ENCODE measurements at regions not wholly inside any gene's neighbourhood (a gene's known extent, or its start where the extent isn't known, plus 50 kb on each side); places are given as distances from the start of the nearest gene placed in this dataset.

DNA sequence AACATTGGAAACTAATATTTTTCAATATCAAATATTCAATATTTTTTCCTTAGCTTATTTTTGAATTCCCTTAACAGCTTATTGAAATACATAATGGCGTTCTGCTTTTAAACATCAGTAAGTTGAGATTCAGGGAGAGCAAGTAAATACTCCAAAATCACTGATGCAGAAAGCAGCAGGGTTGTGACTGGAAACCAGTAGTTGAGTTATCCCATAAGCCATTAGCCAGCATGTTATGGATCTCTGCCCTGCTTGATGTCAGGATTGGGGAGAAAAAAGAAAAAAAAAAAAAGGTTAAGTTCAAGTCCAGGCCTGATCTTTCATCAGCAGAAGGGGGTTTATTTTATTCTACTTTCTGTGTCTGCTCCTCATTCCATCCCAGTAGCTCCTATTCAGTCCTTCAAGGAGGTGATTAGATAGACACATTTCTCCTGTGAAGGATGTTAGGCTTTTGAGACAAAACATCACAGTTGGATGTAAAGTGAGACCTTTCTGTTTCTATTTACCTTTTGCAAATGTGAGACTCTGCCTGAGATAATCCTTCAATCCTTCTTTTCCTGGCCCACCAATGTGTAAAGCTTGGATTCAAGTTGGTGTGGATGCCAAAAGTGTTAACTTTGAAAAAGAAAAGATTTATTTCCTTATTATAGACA is 110.9 kb upstream of the HDAC9 start:
- H3K4me1 Mint-ChIP-seq, result peaks cover 31% of the 10 kb centered on the region
- no peak overlapping the region for H3K27ac Mint-ChIP-seq
- H3K27me3 Mint-ChIP-seq (ENCODE audit: low read depth, poor library complexity), result peaks cover 4% of the 10 kb centered on the region
- no peak for DNase-seq
- H3K4me3 Mint-ChIP-seq, result no peak overlapping the region
- H3K9me3 Mint-ChIP-seq, result no peaks in the 10 kb centered on the region
- TF ChIP-seq, protein P1, sequence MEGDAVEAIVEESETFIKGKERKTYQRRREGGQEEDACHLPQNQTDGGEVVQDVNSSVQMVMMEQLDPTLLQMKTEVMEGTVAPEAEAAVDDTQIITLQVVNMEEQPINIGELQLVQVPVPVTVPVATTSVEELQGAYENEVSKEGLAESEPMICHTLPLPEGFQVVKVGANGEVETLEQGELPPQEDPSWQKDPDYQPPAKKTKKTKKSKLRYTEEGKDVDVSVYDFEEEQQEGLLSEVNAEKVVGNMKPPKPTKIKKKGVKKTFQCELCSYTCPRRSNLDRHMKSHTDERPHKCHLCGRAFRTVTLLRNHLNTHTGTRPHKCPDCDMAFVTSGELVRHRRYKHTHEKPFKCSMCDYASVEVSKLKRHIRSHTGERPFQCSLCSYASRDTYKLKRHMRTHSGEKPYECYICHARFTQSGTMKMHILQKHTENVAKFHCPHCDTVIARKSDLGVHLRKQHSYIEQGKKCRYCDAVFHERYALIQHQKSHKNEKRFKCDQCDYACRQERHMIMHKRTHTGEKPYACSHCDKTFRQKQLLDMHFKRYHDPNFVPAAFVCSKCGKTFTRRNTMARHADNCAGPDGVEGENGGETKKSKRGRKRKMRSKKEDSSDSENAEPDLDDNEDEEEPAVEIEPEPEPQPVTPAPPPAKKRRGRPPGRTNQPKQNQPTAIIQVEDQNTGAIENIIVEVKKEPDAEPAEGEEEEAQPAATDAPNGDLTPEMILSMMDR (IDR thresholded peaks at IDR 0.05), result no peak
- no peaks in the 10 kb centered on the region for H3K36me3 Mint-ChIP-seq (ENCODE audit: low read depth)

DNA sequence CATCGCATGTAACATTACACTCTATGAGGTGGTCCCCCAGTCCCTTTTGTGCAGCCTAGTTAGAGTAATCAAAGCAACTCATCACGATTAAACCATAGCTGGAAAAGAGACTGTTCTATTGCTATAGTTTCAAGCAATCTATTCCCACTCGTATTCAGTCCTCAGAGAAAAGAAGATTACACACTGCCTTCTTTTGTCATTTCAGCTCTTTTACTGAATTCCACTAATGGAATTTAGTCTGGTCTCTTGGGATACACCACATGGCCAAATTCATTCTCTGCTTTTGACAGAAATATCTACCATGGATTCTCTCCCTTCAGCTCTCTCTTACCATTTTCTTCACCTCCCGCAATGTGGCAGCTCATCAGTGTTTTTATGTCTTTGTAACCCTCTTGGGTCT is 108.9 kb upstream of the HDAC9 start:
- DNase-seq, result no peak
- Mint-ChIP-seq H3K4me1 (peaks cover 41% of the 10 kb centered on the region), H3K27ac (no peak overlapping the region), H3K9me3 (no peaks in the 10 kb centered on the region), H3K4me3 (no peak overlapping the region), H3K27me3 (ENCODE audit: low read depth, poor library complexity) (peaks cover 7% of the 10 kb centered on the region), H3K36me3 (ENCODE audit: low read depth) (no peaks in the 10 kb centered on the region)
- TF ChIP-seq, protein P1 (IDR thresholded peaks at IDR 0.05), result no peak

DNA sequence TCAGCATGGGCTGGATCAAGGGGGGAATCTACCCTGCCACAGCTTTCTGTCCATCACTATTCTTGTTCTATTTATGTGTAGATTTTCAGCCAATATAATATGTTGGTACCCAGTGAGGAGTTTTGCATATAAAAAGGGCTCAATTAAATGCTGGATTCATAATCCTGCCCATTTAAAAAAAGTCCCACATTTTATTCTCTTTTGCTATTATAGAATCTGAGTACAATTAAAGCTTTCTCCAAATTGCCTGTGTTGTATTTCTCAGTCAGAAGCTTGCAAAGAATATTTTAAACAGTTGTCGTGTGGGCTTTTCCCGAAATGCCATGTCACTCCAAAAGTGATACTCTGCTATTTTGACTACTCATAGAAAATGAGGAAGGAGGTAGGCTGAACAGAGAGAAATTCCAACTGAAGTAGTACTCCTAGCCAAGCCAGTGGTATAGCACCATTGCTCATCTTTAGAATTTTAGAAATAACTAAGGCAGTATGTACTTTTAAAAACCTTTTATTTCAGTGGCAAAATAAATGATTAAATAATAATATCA is 108.3 kb upstream of the HDAC9 start:
- H3K4me1 Mint-ChIP-seq, result peaks cover 41% of the 10 kb centered on the region
- H3K9me3 Mint-ChIP-seq, result no peaks in the 10 kb centered on the region
- H3K27me3 Mint-ChIP-seq (ENCODE audit: low read depth, poor library complexity), result peaks cover 7% of the 10 kb centered on the region
- no peaks in the 10 kb centered on the region for H3K36me3 Mint-ChIP-seq (ENCODE audit: low read depth)
- no peak for DNase-seq
- TF ChIP-seq, protein P1 (IDR thresholded peaks at IDR 0.05), result no peak
- no peak overlapping the region for H3K4me3 Mint-ChIP-seq
- H3K27ac Mint-ChIP-seq, result no peak overlapping the region

DNA sequence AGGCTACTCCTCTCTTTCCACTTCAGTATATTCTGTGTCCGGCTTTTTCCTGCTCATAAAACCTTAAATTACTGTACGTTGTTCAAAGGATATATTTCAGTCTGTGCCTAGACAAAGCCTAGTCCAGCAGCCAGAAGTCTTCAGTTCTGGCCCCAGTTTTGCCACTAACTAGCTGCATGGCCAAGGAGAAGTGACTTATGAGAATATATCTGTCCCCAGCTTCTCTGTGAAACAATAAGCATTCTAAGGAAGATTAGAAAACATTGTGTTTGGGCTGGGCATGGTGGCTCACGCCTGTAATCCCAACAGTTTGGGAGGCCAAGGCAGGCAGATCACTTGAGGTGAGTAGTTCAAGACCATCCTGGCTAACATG is 105.0 kb upstream of the HDAC9 start:
- H3K27ac Mint-ChIP-seq, result peak overlapping the region; percentile 43

DNA sequence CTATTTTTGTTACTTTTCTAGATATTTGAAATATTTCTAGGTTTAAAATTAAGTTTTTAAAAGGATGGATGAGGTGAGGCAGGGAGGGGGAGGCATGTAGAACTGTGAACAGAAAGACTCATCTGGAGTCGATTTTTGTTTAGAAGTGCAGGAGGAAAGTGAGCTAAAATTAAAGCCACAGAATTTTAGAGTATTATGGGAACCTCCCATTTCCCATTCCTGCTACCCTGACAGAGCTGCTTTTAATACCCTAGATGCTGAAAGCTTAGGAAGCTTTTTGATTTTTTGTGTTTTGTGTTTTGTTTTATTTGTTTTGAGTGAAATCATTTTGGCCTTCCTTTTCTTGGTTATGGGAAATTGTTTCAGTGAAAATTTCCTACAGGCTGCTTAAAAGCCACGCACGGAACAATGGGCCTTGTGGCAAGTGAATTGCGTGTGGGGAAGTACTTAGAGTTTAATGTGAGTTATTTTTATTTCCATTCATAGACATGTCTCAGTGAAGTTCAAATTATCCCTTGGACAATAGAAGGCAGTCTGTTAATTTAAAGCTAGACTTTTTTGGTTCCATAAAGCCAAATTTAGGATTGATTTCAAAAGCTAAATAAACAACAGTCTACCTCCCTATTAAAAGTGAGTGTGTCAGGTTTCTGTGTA is 102.0 kb upstream of the HDAC9 start:
- no peak for DNase-seq
- Mint-ChIP-seq H3K27me3 (ENCODE audit: low read depth, poor library complexity) (peaks cover 3% of the 10 kb centered on the region), H3K9me3 (no peaks in the 10 kb centered on the region), H3K36me3 (ENCODE audit: low read depth) (no peaks in the 10 kb centered on the region), H3K4me3 (no peak overlapping the region), H3K27ac (peak overlapping the region; percentile 53), H3K4me1 (peaks cover 46% of the 10 kb centered on the region)
- TF ChIP-seq, protein P1 (IDR thresholded peaks at IDR 0.05), result no peak

More for the DNA sequence above, 105.0 kb upstream of the HDAC9 start:
- Mint-ChIP-seq H3K27me3 (ENCODE audit: low read depth, poor library complexity) (peaks cover 7% of the 10 kb centered on the region), H3K4me1 (peaks cover 44% of the 10 kb centered on the region), H3K36me3 (ENCODE audit: low read depth) (no peaks in the 10 kb centered on the region), H3K4me3 (no peak overlapping the region), H3K9me3 (no peaks in the 10 kb centered on the region)
- TF ChIP-seq, protein P1 (IDR thresholded peaks at IDR 0.05), result no peak
- DNase-seq, result no peak
